ENCODE measurements at regions not wholly inside any gene's neighbourhood (a gene's known extent, or its start where the extent isn't known, plus 50 kb on each side); places are given as distances from the start of the nearest gene placed in this dataset.

DNA sequence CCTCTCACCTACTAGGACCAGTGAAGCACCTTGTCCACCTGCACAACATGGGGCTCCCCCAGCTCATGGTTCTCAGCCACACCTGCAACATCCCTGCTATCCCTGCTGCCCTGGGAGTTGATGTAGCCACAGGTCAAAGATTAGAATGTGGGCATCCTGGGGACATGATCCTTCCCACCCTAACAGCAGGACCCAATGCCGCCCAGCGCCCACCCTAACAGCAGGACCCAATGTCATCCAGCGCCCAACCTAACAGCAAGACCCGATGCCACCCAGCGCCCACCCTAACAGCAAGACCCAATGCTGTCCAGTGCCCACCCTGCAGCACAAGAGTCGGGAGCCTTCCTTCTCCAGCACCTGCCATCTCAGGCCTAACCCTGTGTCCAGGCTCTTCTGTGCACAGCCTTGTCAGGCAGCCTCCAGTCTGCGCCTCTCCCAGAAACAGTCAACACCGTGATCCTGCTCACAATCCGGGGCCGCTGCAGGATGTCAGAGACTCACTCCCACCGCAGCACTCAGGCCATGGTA is 237.3 kb upstream of the SALL3 start:
- no peak for DNase-seq (ENCODE audit: low read depth)

DNA sequence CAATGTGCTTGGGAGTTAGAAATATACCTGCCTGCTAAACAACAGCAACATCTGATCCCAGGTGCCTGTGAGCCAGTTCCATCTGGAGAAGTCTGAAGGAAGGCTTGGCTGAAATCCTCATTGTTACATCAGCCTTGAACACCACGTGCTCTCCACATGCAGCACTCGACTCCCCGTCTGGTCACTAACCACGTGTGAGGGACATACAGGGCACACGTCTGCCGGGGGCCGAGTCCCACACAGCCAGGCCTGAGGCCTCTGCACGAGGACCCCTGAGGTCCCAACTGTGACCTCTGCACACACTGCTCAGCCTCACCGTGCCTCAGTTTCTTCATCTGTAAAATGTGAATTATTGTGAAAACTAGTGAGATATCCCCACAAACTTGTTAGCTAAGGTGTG is 236.5 kb upstream of the SALL3 start:
- no peak for DNase-seq (ENCODE audit: low read depth)

DNA sequence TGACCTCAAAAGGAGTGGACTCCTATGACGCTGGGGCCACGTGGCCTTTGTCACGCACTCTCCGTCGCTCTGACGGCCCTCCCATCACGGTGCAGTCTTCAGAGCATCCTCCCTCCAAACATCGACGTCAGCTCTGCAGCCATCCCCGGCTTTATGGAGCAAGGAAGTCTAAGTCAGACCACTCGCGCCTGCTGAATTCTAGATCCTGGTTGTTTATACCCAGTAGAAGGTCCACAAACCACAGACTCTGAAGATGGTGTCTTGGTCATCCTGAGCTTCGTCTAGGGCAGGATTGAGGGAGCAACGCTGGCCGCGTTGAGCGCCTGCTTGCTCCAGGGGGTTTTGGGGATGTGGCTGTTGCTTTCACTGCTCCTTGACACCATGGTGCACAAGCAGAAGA is 228.0 kb upstream of the SALL3 start:
- no peak for DNase-seq (ENCODE audit: low read depth)

DNA sequence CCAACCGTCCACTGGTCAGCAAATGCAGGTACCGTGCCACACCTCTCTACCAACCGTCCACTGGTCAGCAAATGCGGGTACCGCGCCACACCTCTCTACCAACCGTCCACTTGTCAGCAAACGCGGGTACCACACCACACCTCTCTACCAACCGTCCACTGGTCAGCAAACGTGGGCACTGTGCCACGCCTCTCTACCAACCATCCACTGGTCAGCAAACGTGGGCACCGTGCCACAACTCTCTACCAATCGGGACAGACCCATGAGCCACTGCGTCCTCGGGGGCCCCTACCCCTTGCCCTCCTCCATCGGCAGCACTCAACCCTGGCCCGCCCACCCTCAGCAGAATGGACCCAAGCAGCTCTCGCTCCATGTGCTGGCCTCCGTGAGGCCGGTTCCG is 226.4 kb upstream of the SALL3 start:
- no peak for DNase-seq (ENCODE audit: low read depth)

DNA sequence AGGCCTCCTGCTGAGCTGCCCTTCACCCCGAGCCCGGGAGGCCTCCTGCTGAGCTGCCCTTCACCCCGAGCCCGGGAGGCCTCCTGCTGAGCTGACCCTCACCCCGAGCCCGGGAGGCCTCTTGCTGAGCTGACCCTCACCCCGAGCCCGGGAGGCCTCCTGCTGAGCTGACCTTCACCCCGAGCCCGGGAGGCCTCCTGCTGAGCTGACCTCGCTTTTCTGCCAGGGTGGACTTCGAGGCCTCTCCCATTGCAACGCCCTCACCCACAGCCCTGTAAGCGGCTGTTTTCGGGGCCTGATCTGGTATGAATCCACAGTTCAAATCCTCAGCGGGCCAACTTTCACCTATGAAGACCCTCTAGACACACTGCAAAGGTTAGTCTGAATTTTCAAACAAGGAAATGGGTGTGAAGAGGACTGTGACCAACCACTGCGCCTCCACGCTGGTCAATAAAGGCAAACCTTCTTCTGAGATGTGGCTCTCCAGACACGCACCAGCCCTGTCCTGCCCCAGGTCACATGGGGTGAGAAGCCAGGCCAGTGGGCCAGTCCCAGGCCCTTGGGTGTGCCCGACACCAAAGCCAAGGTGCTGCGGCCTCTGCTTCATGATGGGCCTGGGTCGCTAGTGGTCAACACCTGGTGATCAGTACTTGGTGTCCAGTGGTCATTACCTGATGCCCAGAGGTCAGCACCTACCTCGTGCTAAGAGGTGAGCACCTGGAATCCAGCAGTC is 225.1 kb upstream of the SALL3 start:
- no peak for DNase-seq (ENCODE audit: low read depth)

DNA sequence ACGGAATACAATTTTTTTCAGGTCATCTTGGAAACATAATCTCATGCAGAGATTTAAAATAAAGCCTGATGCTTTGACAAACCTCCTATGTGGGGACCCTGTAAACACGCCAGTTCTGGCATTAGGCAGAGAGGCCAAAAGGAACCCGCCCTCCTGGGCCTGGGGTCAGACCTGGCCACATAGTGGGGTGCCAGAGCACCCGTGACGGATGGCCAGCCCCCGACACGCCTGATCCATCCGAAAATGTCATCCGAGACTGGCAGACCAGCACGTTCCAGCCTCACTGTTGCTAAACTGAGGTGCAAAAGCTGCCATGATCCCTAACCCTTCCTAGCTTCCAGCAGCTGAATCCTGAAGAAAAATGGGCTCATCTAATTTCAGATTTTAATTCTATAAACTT is 222.6 kb upstream of the SALL3 start:
- no peak for DNase-seq (ENCODE audit: low read depth)

DNA sequence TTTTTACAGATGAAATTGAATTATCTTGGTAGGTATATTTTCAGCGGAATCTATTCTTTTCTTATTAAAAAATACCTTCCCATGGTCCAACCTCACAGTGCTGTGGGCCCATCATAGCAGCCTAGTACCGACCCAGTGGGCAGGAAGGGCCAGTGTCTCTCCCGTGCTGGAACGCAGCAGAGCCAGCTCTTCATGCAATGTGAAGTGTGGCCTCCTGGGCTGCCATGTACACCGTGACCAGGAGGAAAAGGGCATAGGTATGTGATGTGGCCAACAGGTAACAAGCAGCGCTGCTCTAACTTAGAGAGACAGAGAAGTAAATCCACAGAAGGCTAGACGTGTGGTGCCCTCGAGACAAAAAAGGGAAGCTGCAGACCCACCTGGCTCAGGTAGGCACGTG is 221.1 kb upstream of the SALL3 start:
- DNase-seq (ENCODE audit: low read depth), result no peak

DNA sequence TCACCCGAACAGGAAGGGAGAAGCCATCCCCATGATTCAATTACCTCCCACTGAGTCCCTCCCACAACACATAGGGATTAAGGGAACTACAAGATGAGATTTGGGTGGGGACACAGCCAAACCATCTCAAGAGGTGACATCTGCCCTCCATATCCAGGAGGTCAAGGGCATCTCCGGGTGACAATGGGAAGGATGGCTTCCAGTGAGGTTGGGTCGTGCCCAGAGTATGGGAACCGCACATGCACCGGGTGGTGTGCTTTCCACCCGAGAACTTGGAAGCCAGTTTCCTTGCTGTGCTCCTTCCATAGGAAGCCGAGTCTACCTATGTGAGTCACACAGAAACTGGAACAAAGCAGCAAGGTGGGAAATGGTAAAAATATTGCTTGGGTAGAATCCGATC is 216.9 kb upstream of the SALL3 start:
- DNase-seq (ENCODE audit: low read depth), result no peak

DNA sequence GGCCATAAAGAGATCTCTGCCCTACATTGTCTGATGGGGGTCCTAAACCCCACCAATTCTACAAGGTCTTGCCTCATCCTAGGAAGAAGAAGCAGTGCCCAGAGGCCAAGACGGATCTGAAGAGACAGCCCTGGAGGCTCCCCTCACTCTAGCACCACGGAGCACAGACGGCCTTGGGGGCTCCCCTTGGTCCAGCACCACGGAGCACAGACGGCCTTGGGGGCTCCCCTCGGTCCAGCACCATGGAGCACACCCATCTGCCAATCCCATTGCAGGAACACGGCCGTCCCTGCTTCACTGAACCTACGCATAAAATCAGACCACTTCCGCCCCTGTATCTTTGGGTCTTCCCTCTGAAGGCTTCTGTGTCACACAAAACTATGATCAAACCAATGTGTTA is 215.1 kb upstream of the SALL3 start:
- no peak for DNase-seq (ENCODE audit: low read depth)

DNA sequence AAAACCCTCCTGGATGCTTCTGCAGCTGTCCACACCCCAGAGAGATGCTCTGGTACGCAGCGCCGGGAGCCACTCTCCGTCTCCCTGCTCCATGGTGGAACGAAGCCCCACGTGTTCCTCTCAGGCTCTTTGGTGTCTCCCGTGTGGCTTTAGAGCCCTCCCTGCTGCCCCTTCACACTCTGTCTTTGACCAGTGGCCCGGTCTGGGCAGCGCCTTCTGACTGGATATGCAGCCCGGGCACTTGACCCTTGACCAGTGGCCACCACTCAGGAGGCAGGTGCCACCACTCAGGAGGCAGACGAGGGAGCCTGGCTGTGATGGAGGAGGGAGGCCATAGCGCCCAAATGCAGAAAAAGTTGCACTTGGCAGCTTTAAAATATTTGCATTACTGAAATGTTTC is 214.5 kb upstream of the SALL3 start:
- no peak for DNase-seq (ENCODE audit: low read depth)

DNA sequence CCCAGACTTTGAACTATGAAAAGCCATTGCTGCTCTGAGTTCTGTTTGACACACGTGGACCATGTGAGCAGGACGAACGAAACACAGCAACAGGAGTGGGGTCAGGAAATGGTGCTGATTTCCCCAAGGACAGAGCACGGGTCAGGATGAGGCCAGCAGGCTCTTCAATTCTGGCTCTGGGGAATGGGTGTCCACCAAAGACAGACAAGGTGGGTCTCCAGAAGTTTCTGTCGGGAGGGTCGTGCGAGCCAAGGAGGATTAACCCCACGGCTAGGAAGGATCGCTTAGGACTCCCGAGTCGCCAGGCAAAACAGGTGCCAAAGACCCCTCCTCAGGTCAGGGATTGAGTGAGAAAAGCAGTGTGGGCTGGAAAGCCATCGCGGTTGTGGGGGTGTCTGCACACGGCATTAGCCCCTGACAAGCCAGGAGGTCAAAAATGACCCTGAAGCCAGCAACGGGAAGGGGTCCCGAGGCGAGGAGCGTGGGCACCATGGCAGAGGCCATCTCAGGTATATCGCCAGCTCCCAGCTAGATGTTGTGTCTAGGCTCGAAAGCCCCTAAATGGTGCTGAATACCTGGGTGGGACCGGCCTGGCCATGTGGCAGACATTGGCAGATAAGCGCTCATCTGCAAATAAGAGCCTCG is 213.9 kb upstream of the SALL3 start:
- DNase-seq (ENCODE audit: low read depth), result no peak

DNA sequence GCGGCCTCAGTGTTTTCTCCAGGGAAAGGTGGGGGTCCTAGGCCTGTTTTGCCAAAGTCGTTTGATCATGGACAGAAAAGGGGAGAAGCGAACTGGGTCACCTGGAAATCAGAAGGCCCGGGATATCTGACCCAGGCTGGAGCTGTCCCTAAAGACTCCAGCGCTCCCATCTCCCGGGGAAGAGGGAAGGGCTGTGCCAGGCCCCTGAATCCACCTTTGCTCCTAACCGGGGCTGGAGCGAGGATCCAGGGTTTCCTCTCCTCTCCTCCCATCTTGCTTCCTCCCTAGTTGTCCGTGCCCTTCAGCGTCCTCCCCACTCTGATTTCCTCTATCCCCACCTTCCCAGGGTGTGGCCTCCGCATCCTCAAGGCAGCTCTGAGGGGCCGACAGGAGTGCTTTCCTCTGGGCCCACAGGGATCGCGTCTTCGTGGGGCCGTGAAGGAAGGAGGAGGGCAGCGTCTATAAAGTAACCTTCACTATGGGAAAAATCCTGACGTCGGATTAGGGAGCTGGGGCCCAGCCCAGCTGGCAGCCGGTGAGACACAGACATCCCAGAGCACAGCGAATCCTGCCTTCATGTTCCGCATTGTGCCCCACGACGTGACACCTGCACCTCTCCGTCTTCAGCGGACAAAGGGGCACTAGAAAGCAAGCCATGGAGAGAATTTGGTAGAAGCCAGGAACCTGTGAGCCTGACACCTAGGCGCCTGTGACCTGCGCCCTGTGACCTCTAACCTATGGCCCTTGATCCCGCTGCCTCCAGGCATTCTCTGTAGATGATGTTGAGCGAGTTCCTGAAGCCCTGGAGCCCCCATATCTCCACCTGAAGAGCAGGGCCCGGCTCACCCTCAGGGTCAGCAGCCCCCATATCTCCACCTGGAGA is 212.7 kb upstream of the SALL3 start:
- DNase-seq (ENCODE audit: low read depth), result no peak

DNA sequence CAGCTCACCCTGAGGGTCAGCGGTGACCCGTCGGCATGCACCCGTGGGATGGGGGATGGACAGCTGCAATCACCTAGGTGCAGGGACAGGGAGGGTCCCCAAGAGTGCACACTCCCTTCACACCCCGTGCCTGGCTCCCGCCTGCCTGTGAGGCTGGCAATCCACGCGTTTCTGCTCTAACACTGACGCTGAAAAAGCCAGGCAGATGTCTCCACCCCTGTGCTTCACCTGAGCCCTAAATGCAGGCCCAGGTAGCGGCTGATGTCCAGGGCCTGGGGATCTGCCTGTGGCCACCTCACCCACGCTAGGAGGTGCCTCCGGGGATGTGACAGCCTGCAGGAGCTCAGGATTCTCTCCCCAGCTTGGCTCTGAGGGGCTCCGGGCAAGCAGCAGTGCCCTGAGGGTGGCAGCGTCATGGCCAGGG is 212.0 kb upstream of the SALL3 start:
- no peak for DNase-seq (ENCODE audit: low read depth)

DNA sequence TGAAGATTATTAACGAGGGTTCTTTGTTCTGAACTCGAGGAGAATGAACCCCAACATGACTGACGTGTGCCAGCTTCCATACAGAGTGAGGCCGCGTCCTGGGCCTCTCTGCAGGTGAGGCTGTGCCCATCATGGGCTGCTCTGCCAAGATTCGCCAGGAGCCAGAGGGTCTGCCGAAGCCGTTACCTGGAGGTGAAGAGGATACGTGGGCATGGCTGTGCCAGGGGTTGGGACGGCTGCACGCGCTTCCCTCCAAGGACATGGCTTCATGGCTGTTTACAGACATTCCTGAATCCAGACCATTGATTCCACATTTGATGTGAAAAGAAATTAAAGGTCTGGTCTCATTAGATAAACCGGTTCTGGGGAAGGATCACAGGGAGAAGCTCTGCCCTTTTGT is 211.4 kb upstream of the SALL3 start:
- no peak for DNase-seq (ENCODE audit: low read depth)

DNA sequence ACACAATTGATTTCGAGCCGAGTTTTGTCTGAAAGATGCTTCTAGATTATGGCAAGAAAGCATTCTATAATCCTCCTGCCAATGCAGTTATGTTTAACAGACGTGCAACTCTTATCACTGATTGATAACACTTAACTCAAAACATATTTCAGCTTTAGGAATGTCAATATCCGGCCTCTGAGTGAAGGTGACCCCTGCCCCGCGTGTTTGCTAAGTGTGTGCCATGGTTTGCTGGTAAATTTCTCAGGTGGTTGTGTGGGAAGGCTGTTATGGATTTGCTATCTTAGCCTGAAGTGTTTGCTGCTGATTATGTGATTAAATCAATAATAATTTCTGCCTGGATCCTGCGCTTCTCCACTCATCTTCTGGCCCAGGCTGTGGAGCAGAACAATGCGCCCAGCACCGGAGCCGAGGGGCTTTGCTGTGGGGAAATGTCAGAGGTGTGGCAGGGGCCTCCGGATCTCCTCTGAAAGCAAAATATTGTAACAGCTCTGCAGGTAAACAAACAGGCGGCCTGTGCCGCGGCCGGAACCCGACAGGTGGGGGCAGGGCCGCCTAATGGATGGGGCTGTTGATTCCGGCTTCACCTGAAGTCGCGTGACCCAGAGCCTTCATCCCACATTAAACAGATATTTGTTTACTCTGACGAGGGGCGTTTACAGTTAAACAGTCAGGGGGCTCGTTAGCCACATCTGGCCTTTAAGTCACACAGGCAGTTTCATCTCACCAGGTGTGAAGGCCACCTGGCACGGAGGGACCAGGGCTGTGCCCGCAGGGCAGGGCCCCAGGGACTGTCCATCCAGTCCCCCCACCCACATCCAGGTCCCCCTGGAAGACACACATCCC is 210.7 kb upstream of the SALL3 start:
- no peak for DNase-seq (ENCODE audit: low read depth)

DNA sequence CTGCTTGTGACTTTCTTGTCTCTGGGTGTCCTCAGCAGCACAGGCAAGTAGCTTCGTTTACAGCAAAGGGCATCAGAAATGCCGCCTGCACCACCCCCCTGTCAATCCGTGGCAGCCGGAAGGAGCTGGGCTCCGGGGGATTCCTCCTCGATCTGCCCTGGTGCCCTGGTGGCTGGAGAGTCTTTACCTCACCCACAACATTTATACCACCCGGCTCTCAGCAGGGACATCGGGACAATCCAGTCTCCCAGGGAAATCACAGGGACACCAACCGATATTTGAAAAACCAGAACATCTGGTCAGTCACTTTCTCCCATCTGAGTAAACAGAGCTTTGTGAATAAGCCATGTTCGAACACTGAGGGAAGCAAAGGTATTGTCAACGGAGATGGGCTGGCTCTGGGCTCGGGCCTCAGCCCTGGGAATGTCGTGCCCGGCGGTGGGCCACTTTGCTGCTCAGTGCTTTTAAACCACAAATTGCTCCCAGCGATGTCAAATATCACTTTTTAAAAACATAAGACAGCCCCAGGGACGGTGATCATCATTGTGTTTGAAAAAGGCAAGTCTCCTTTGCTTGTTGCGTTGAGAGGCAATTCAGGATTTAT is 210.0 kb upstream of the SALL3 start:
- DNase-seq (ENCODE audit: low read depth), result no peak

DNA sequence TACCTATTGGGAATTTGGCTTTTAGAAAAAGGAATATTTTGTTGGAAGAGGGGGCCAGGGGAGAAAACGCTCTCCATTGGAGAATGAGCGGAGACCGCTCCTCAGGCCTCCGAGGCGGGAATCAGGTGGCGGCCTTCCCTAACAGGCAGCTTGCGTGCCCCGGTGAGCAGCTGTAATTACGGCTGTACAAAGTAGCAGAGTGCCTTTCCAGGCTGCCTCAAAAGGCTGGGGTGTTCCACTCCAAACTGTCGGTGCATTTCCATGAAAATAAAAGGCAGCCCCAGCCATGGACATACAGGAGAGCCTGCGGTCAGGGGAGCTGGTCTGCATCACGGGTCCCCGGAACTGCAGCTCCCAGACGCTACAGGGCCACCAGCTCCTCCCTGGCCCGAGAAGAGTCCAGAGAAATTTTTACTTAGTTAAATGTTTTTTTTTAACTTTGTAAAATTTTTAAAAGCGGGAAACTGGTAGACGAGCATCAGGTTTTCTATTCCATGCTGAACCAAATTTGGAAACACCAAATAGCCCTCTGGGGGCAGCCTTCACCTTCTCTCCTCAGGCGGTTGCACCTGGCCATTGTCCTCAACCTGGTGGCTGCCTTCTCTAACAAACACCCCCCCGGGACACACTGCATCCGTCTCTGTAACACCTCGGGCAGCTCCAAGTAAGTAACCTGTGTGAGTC is 209.3 kb upstream of the SALL3 start:
- DNase-seq (ENCODE audit: low read depth), result no peak

DNA sequence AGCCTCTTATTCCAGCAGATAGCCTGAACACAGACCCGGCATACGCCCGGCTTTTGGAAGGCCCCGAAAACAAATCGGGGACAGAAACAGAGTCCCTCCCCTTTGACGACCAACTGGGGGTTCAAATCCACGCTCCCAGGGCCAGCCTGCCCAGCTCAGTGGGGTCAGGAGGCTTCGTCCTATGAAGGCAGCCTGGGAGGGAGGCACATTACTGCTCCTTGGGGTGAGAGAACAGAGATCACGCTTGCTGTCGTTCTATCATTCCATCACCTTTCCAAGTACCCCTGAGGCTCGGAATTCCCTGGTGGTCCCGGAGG is 208.8 kb upstream of the SALL3 start:
- no peak for DNase-seq (ENCODE audit: low read depth)

DNA sequence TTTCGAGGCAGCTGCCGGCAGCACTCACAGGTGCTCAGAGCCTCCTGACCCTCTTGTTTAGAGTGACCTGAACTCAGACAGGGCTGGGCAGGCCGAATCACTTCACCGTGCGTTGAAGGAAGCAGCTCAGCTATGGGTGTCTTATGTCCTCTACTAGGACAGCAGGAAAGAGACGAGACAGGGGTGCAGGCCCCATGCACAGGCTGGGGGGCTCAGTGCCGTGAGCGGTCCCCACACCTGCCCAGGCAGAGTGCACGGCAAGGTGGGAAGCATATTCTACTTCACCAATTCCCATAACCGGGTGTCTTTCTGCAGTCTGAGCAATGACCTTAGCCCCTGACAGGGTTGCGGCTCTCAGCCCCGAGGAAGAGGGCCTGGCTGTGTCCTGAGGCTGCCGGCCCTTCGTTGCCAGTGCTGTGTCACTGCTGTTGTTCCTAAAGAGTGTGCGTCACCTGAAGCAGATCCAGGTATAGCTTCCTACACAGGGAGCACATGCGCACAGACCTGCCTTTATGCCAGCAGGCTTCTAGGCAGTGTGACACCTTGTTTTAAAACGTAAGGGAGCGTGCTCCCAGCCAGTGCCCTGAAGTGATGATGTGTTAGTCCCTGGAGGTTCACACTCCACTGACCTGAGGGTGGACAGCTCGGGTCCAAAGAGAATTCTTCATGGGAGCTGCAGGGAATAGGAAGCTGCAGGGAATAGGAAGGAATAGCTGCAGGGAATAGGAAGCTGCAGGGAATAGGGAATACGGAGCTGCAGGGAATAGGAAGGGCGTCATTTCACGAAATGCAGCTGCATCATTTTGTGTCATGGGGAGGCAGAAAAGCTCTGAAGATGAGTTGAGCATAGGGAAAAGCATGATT is 207.9 kb upstream of the SALL3 start:
- DNase-seq (ENCODE audit: low read depth), result no peak

Data from activated gamma-delta T cell treated with anti-CD3 and anti-CD28 coated beads, Interleukin-2, amount 50 U/mL, for 16 hours (primary cell).